NCI-H1436 (cell line): ENCODE measurements at regions not wholly inside any gene's neighbourhood (a gene's known extent, or its start where the extent isn't known, plus 50 kb on each side); places are given as distances from the start of the nearest gene placed in this dataset.

ENCODE experiments used
- DNase-seq: peaks from one replicate; lab custom pipeline; 2025; lab: John Stamatoyannopoulos, UW

DNA sequence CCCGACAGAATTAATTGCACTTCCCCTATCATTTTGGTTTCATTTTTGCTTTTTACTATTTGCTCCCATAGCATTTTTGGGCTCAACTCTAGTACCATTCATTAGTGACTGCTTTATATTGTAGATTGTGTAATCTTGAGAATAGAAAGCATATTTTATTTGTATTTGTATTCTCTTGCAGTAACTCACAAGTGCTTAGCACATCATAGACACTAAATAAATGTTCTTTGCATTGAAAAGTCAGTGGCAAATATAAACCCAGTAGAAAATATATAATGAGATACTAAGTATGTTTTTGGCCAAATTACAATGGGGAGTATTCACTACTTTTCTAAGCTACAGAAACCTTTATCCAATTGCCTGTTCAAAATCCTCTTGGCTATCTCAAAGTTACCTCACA lies 359.7 kb upstream of the CAMK1G start:
- DNase-seq = no peak

DNA sequence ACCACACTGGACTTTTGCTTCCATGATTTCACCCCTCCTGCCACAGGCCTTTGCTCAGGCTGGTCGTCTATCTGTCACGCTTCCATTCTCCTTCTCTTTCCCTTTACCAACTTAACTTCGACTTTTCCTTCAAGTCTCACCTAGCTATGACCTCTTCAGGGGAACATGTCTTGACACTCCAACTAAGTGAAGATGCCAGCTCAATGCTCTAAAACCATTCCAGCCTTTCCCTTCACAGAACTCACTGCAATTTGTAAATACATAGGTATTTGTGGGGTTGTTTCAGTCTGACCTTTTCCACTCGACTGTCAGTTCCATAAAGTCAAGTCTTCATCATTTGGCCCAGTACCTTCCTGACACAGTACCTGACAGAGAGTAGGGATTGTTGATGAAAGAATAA lies 358.6 kb upstream of the CAMK1G start:
- no peak for DNase-seq

DNA sequence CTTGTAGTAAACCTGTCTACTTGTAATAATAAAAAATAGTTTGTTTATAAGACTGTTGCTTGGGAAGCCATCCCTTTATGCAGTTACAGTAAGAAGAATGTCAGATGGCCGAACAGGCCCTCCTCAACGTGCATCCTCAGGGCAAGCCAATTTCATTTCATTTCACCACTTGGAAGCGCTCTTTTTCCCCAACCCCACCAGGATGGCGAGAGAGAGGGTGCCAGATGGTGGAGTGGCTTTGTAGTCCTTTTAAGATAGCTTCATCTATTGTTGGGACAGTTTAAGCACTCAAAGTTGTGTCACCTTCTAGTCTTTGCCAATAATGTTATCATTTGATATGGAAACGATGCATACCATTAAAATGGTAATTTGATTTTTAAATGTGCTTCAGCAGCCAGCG lies 356.3 kb upstream of the CAMK1G start:
- no peak for DNase-seq

DNA sequence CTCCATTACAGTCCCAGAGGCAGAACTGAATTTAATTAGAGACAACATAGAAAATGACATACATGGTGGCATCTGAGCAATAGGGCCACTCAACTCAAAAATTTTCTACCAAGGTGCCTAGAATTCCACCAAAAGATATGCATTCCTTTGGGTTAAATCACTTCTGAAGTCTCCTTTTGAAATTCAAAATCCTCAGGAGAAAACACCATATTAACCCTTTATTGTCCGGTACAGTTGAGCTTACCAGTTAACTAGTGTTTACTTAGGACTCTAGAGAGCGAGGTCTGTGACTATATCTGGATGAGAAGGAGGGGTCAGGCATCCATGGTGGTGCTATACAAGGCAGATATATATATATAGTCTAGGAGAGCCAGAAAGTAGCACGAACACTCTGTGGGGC lies 355.6 kb upstream of the CAMK1G start:
- no peak for DNase-seq

DNA sequence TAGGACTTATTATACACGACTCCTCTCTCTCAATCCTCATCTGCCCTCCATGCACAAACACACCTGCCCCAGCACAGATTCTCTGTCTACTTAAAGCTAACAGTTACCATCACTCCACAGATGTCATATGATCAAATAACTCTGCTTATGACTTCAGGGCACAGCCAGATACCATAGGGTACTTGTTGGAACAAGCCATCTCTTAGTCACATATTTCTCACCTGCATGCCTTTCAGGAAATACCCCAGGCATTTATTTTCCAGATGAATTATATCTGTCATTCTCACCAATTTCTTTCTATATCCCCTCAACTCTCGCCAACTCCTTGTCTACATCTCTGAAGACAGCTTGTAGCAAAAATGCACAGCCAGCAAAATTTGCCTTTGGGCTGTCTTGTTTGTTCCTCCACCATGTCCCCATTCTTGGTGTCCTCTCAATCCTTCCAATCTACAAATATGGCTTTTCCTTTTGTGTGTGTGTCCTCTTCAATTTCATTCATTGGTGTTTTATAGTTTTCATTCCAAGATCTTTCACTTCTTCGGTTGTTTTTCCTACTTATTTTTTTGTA lies 353.9 kb upstream of the CAMK1G start:
- DNase-seq = no peak

DNA sequence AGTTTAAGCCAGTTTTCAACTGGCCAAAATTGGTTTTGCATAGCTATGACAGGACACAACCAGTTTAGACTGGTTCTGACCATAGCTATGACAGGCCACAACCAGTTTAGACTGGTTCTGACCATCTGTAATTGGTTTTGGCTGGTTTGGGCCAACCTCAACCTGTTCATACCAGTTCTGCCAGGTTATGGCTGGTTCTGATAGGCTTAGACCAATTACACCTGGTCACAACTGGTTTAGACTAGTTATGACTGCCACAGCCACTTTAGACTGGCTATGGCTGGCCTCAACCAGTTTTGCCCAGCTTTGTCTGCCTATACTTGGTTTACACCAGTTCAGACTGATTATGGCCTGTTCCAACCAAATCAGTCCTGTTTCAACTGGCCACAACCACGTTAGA lies 353.2 kb upstream of the CAMK1G start:
- DNase-seq = no peak

DNA sequence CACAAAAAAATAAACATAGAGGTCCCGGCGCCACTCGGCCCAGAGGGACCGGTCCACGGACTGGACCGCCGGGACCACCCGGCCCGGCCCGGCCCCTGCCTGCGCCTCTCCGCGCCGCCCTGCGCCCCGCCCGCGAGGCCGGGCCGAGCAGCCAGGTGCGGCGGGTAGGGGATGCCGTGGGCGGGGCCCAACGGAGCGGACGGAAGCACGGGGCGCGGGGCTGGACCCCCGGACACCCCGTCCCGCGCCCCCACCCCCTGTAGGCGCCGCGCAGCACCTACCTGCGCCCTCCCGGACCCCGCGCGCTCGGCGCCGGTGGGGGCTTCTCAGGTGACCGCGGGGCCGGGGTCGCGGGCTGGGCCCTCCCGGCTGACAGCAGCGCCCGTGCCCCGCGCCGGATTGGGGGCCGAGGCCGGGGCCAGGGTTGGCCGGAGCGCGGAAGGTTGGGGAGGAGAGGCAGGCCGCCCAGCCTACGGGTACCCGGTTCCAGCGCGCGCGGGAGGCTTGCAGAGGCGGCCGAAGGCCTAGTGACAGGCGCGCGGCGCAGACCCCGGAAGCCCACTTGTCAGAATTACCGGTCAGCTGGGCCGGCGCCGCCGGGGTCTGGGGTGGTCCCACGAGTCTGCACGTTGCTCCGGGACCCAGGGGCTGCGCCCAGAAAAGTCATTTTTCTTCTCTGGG lies 351.9 kb upstream of the CAMK1G start:
- DNase-seq = no peak

DNA sequence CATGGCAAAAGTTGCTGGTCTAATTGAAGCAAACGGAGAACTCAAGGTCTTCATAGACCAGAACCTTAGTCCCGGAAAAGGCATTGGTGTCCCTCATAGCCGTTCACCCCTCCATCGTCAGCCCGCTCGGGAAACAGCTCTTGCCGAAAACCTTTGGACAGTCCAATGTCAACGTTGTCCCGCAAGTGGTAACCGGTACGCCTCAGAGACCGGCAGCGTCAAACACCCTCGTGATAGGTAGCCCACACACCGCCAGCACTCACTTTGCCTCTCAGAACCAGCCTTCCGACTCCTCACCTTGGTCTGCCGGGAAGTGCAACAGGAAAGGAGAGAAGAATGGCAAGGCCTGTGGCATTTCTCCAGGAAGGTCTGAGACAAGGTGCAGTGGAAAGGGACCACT lies 351.3 kb upstream of the CAMK1G start:
- no peak for DNase-seq

DNA sequence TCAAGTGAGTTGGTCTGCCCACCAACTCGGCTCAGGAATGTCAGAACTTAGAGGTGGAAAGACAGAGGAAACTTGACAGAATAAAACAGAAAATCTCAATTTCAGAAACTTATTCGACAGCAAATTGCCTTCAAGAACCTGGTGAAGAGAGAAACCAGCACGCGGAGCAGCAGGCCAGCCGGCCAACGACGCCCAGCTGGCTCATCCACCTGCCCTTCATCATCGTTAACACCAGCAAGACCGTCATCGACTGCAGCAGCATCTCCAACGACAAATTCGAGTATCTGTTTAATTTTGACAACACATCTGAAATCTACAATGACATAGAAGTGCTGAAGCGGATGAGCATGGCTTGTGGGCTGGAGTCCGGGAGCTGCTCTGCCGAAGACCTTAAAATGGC lies 350.8 kb upstream of the CAMK1G start:
- no peak for DNase-seq

DNA sequence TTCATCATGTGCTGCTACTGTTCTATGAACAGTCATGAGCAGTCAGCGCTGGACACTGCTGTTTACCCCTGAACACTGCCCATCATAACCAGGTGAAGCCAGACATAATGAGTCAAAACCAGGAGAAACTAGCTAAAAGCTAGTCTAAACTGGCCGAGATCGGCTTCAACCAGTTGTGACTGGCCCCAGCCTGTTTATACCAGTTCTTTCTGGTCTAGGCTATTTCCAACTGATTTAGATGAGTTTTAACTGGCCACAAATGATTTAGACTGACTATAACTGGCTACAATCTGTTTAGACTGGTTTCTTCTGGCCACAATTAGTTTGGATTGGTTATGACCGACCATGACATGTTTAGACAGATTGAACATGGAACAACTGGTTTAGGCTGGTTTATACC lies 348.3 kb upstream of the CAMK1G start:
- no peak for DNase-seq

DNA sequence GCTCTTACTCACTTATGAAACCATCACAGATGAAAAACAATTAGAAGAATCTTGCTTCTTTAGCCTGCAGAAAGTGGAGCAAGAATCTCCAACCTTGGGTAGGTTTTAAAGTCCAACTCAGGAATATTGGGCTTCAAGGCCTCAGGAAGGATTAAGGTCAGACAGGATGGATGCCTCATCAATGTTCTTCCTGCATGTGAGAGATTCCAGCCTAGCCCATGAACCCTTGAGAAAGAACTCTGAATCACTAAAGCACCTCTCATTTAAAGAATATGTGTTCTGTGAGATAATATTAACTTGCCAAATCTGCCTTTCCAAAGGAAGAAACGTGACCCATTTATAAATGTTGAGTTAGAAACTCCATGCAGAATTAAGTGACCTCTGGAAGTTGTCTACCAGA lies 345.2 kb upstream of the CAMK1G start:
- DNase-seq = no peak

DNA sequence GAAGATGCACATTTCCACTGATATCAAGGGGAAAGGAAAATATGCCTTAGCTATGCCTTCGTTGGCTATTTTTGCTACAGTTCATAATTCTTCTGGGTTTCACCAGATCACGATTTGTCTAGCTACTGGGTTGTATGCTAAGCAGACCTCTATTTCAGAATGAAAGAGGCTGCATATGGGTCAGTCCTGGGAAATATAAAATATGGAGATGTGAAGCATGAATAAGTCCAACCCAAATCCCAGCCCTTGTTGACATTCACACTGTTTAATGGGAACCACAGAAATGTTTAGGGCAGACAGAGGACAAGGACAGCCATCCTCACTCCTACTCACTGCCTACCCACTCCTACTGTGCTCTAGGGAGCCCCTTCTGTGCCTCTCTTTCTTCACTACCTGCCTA lies 343.2 kb upstream of the CAMK1G start:
- no peak for DNase-seq

DNA sequence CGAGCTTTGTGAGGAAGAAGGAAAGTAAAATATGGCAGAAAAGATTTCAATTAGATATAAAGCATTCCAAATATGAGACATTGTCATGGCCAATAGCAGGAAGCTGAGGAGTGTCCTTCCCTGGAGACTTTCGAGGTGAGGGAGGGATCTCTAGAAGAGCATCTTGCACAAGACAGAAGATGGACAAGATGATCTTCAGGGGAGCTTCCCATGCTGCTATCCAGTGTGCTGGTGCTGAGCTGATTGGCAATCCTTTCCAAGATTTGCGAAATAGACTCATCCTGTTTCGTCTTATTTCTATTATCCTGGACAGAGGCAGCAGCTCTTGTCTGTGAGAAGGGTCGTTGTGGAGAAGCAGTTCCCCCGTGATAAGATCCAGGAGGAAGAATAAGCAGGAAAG lies 342.0 kb upstream of the CAMK1G start:
- DNase-seq = no peak

DNA sequence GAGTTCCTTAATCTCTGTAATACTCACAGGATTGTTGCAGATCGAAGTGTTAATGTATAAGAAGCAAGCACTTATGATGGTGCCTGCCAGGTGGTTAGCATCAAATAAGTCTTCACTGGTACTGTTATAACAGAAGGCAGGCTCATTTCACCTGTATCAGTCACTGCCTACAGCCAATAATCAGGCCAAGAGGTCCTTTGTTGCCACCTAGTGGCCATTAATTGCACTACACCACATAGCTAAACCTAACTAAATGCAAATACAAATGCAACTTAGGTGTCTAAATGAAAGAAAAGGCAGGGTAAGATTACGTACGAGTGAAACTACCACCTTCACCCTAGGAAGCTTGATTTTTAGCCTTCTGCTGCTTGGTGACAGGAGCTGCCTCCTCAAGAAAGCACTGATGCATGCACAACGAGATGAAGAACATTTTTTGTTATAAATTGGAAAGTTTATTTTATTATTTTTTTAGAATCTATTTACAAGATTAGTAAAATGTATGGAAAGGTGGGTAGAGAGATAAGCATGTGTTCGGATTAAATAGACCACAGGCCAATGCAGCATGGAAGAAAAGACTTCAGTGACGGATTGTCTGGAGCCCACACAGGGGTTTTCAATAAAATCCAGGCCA lies 334.8 kb upstream of the CAMK1G start:
- peak; percentile 77 for DNase-seq

DNA sequence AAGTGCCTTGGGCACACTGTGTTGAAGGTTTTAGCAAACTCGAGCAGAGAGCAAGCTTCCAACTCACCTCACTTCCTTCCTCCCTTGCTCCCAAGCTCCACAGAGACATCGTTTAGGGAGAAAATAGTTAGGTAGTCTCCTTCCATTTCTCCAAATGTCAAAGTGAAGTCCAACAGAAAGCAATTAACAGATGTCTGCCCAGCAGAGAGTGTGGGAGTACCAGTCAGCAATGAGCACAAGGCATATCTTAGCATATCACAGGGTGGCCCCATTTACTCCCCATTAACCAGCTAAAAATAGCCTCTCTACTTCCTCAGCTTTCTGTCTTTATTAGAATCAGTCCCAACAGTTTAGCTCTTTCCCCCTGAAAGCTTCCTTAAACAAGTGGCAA lies 334.2 kb upstream of the CAMK1G start:
- DNase-seq = no peak

DNA sequence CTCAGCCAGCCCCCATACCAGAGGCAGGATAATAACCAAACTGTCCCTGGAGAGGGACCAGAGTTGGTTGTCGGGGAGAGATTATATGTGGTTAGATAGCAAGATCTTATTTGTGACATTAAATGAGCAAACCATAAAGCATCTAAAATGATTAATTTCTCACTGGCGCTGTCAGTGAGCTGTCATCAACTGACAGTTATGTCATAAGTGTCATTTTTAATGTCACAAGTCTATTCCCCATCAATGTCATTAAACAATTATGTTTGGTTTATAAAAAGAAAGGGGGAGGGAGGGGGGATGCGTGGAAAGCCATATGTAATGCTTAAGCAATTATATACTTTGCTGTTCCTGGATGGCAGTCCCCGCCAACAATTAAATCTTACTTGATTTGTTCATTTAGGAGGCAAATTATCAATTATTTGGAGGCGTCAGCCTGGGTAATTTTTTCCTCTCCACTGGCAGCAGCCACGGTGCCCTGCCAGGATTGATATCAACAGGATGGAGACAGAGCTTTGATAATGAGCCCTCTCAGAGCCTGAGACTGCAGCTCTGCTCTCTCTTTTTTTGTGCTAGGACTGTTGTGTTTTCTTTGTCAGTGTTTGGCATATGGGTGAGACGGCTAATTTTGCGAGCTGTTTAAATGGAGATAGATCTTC lies 333.6 kb upstream of the CAMK1G start:
- peak; percentile 57 for DNase-seq

DNA sequence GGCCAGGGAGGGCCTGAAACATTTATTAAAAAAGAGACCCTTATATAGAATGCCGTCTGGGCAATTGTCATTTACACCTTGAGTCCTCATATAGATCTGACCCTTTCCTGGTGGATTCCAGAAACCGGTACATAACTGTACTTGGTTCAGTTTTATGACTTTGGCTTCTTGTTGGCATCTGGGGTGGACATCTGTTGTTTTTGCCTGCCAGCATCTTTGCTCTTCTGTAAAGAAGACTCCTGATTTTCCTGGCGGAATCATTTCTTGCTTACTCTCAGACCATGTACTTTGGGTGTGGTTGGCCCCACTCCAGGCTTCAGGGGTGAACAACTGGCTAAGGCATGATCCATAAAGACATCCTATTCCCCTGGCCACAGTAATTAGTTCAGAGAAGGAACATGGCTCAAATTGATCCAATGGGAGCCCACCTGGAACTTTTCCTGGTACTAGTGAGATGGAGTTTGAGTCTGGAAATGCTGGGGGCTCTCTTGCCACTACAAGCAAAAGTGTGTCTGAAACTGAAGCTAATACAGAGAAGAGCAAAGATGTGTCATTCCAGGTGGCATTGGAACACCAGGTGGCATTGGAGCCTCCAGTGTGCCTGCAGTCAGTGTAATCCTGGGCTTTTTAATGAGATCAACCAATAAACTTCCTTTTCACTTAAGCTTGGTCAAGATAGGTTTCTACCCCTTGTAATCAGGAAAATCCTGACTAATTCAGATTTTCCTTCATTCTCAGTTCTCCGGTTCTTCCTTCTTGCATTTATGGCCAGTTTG lies 332.5 kb upstream of the CAMK1G start:
- no peak for DNase-seq

DNA sequence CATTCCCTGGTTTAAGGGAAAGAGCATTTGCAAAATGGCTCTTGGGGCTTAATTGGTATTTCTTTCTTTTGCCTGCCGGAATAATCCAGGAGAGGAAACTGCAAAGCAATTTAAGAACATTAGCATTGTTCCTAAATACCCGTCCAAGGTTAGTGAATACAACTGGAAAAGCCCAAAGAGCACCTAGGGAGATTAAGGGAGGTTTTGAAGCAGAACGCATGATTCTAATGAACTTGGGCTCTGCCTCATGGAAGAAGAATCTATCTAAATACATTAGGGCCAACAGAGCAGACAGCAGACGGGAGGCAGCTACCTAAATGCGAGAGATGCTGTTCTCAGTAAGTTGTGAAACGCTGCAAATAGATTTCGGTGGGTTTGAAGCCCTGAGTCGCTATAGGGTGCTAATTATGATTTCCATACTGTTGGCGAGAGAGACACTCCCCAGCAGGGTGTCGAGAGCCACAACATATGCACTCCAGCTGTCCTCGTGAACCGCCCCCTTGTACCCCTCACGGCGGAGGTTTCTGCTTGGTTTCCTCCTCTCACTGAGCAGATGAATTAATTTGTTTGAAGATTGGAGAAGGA lies 326.7 kb upstream of the CAMK1G start:
- peak; percentile 56 for DNase-seq

DNA sequence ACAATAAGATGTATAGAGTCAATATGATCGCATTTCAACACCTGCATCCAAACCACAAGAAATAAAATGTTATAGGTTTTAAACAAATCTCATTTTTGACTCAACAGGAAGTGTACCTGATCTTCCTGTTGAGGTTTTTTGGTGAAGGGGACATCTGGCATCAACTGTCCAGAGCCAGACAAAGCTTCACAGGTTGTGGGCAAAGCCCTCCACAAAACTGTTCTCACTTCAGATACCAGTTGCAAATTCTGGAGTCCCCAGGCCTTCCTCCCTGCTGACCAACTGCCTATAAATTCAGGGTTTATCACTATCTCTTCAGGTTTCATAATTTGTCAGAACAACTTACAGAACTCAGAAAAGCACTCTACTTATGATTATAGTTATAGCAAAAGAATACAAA lies 326.1 kb upstream of the CAMK1G start:
- DNase-seq = no peak

DNA sequence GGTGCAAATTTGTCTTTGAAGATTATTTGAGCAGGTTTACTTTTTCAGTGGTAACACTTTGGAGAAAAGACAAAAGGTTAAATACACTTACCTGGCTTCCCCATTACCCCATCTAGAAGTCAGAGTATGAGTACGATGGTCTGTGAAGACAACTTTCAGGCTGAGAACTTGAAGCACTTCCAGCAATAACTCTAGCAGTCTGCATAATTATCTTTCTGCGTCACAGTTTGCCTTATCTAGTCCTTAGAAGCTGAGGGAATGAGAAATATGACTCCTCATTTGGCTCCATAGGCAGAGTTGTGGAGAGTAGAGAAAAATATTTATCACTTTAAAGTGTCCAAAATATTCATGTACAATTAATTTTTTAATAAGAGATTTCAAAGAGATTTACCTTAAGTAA lies 323.4 kb upstream of the CAMK1G start:
- DNase-seq = no peak

DNA sequence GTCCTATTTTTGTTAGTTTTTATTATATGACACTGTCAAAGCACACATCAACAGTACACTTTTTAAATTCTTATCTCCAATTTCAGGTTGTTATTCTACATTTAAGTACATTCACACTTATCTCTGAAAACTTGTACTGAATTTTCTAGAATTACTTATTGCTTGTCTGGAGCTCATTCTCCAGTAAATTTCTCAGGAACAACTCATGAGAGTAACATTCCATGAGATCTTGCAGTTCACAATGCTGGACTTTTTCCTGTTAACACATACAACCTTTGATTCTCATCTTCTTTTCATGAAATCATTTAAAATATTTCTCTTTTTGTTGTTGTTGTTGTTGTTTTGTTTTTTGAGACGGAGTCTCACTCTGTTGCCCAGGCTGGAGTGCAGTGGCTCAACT lies 320.9 kb upstream of the CAMK1G start:
- DNase-seq = no peak

DNA sequence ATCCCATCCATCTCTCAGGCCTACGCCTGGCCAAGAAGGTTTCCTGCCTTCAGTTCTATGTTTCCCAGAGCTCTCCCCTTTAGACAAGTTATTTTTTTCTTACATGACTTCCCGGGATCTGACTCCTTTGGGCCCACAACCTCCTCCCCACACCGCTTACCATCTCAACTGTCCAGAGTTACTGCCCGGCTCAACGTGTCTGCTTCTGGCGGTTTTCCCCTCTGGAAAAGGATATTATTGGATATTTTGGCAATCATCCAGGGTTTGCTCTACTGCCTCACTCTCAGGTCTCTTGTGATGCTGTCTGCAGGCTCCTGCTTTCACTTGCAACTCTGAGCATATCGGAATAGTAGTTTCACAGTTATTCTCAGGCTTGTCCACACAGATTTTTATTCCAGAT lies 318.2 kb upstream of the CAMK1G start:
- DNase-seq = no peak
